HCT116 (cell line): ENCODE measurements at regions not wholly inside any gene's neighbourhood (a gene's known extent, or its start where the extent isn't known, plus 50 kb on each side); places are given as distances from the start of the nearest gene placed in this dataset.

Source experiments
- ATF3 ChIP-seq: IDR thresholded peaks from 2 replicates; pipeline ENCODE4 v1.6.1; 2012
- SIN3A ChIP-seq: IDR thresholded peaks from 2 replicates; pipeline ENCODE4 v1.6.1; 2012; ENCODE audit warnings: low read depth
- TF ChIP-seq, protein P1 (sequence below), 3 experiments: fragments of 200-600 bp in 1 of 3; sonication (generic) in 1 of 3; IDR thresholded peaks in 2 of 3; conservative IDR thresholded peaks in 1 of 3; 2 replicates each; pipeline ENCODE4 v1.5.1; 2012 to 2017; ENCODE audit warnings: low read depth in 2 of 3, low read length in 2 of 3, antibody characterized with exemption in 1 of 3, borderline replicate concordance in 1 of 3, control low read depth in 1 of 3, mild to moderate bottlenecking in 1 of 3, mixed read lengths in 1 of 3, mixed run types in 1 of 3, moderate library complexity in 1 of 3; ENCODE audit not compliant: insufficient read depth in 1 of 3

GRCh38 chr20:60317401-60317800, 359.2 kb downstream of the CDH26 start:
- no peak for TF ChIP-seq SIN3A
- TF ChIP-seq ATF3 = no peak
- TF ChIP-seq, protein P1, sequence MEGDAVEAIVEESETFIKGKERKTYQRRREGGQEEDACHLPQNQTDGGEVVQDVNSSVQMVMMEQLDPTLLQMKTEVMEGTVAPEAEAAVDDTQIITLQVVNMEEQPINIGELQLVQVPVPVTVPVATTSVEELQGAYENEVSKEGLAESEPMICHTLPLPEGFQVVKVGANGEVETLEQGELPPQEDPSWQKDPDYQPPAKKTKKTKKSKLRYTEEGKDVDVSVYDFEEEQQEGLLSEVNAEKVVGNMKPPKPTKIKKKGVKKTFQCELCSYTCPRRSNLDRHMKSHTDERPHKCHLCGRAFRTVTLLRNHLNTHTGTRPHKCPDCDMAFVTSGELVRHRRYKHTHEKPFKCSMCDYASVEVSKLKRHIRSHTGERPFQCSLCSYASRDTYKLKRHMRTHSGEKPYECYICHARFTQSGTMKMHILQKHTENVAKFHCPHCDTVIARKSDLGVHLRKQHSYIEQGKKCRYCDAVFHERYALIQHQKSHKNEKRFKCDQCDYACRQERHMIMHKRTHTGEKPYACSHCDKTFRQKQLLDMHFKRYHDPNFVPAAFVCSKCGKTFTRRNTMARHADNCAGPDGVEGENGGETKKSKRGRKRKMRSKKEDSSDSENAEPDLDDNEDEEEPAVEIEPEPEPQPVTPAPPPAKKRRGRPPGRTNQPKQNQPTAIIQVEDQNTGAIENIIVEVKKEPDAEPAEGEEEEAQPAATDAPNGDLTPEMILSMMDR (IDR thresholded peaks at IDR 0.05 in 2 of 3, conservative IDR thresholded peaks at IDR 0.05 in 1 of 3; ENCODE audit: borderline replicate concordance in 1 of 3, insufficient read depth in 1 of 3, low read depth in 2 of 3, low read length in 2 of 3) = no peak
